NCI-H1436 (cell line): ENCODE measurements at regions not wholly inside any gene's neighbourhood (a gene's known extent, or its start where the extent isn't known, plus 50 kb on each side); places are given as distances from the start of the nearest gene placed in this dataset.

Source experiments
- DNase-seq: peaks from one replicate; lab custom pipeline; 2025; lab: John Stamatoyannopoulos, UW

- DNase-seq = no peak
Observed at GRCh38 chr5:8393240-8393639, 524.3 kb downstream of the MTRR start.

GRCh38 chr5:8394965-8395364 lies 526.0 kb downstream of the MTRR start:
- DNase-seq = no peak

- no peak for DNase-seq
Observed at GRCh38 chr5:8396246-8396645, 527.3 kb downstream of the MTRR start.

GRCh38 chr5:8396756-8397155 lies 527.8 kb downstream of the MTRR start:
- no peak for DNase-seq

GRCh38 chr5:8399471-8399870 lies 530.5 kb downstream of the MTRR start:
- no peak for DNase-seq

- DNase-seq = no peak
Observed at GRCh38 chr5:8408258-8408657, 539.3 kb downstream of the MTRR start.

- DNase-seq = no peak
Observed at GRCh38 chr5:8410618-8411017, 541.7 kb downstream of the MTRR start.

- no peak for DNase-seq
Observed at GRCh38 chr5:8413975-8414374, 545.0 kb downstream of the MTRR start.

GRCh38 chr5:8417316-8418048 lies 548.5 kb downstream of the MTRR start:
- DNase-seq = no peak

- DNase-seq = no peak
Observed at GRCh38 chr5:8418049-8418426, 549.1 kb downstream of the MTRR start.

GRCh38 chr5:8429778-8430758 lies 561.1 kb downstream of the MTRR start:
- DNase-seq = no peak

GRCh38 chr5:8434501-8434900 lies 565.6 kb downstream of the MTRR start:
- DNase-seq = no peak

- no peak for DNase-seq
Observed at GRCh38 chr5:8436924-8437323, 568.0 kb downstream of the MTRR start.

GRCh38 chr5:8445139-8445538 lies 576.2 kb downstream of the MTRR start:
- DNase-seq = no peak

GRCh38 chr5:8446179-8446578 lies 577.2 kb downstream of the MTRR start:
- no peak for DNase-seq

GRCh38 chr5:8456846-8457186 lies 587.9 kb downstream of the MTRR start:
- no peak for DNase-seq

- peak; percentile 96 for DNase-seq
Observed at GRCh38 chr5:8457187-8458037, 588.5 kb downstream of the MTRR start.

GRCh38 chr5:8458038-8458383 lies 589.1 kb downstream of the MTRR start:
- DNase-seq = no peak

- no peak for DNase-seq
Observed at GRCh38 chr5:8461543-8461942, 592.6 kb downstream of the MTRR start.

GRCh38 chr5:8462565-8462964 lies 593.6 kb downstream of the MTRR start:
- no peak for DNase-seq

- no peak for DNase-seq
Observed at GRCh38 chr5:8470489-8470888, 601.5 kb downstream of the MTRR start.

GRCh38 chr5:8471581-8471980 lies 602.6 kb downstream of the MTRR start:
- DNase-seq = no peak

GRCh38 chr5:8473016-8473415 lies 604.1 kb downstream of the MTRR start:
- no peak for DNase-seq
